K562 (cell line): ENCODE measurements at regions not wholly inside any gene's neighbourhood (a gene's known extent, or its start where the extent isn't known, plus 50 kb on each side); places are given as distances from the start of the nearest gene placed in this dataset.

ENCODE experiments used
- BACH1 ChIP-seq: fragments of 200-800 bp; sonication (Bioruptor generic); IDR thresholded peaks from 2 replicates; pipeline ENCODE4 v1.6.1; 2016; ENCODE audit warnings: missing genetic modification characterization, missing compliant biosample characterization
- CAMTA2 ChIP-seq: fragments of 250-450 bp; sonication (Bioruptor Pico); conservative IDR thresholded peaks from 2 replicates; pipeline ENCODE4 v1.5.1; 2022
- ELF4 ChIP-seq: fragments of 450-650 bp; formaldehyde crosslinking; IDR thresholded peaks from 2 replicates; pipeline ENCODE4 v1.4.0; 2022; ENCODE audit warnings: missing genetic modification characterization
- HCFC1 ChIP-seq: IDR thresholded peaks from 2 replicates; pipeline ENCODE4 v1.6.1; 2012; ENCODE audit warnings: low read depth, low read length, improper control_type of control experiment
- ILF3 ChIP-seq: fragments of 450-650 bp; IDR thresholded peaks from 2 replicates; pipeline ENCODE4 v1.6.1; 2018; ENCODE audit warnings: antibody characterized with exemption, mild to moderate bottlenecking, moderate library complexity, borderline replicate concordance
- MCM5 ChIP-seq: fragments of 450-650 bp; IDR thresholded peaks from 2 replicates; pipeline ENCODE4 v1.6.1; 2016; ENCODE audit warnings: low read depth
- SMC3 ChIP-seq: conservative IDR thresholded peaks from 2 replicates; pipeline ENCODE4 v1.6.1; 2011; ENCODE audit warnings: low read depth, low read length, improper control_type of control experiment; ENCODE audit not compliant: insufficient read depth
- ZNF197 ChIP-seq: fragments of 200-800 bp; sonication (Bioruptor generic); IDR thresholded peaks from 2 replicates; pipeline ENCODE4 v1.6.1; 2016; ENCODE audit warnings: low read depth, missing genetic modification characterization, missing compliant biosample characterization
- ZNF408 ChIP-seq: fragments of 250-450 bp; sonication (Bioruptor Pico); IDR thresholded peaks from 2 replicates; pipeline ENCODE4 v1.4.0; 2020; ENCODE audit warnings: low read depth, mild to moderate bottlenecking, moderate library complexity
- ZNF668 ChIP-seq: fragments of 250-450 bp; sonication (Bioruptor Pico); IDR thresholded peaks from 2 replicates; pipeline ENCODE4 v1.8.0; 2022; ENCODE audit warnings: mild to moderate bottlenecking, inconsistent platforms
- TF ChIP-seq, protein P1 (sequence below): sonication (generic); formaldehyde crosslinking; IDR thresholded peaks from 2 replicates; pipeline ENCODE4 v1.8.0; 2023; ENCODE audit warnings: mild to moderate bottlenecking, missing genetic modification reagents
- TF ChIP-seq, protein P2 (sequence below): fragments of 450-650 bp; IDR thresholded peaks from 2 replicates; pipeline ENCODE4 v1.6.1; 2016; ENCODE audit warnings: missing biosample characterization, missing genetic modification characterization
- TF ChIP-seq, protein P3 (sequence below), 2 experiments: fragments of 450-650 bp in 1 of 2; sonication (generic) in 1 of 2; formaldehyde crosslinking in 1 of 2; IDR thresholded peaks in 1 of 2; conservative IDR thresholded peaks in 1 of 2; 2 replicates each; pipeline versions ENCODE4 v1.6.1 to v1.8.1; 2016 to 2023; ENCODE audit warnings: mild to moderate bottlenecking in 2 of 2, moderate library complexity in 2 of 2, inconsistent platforms in 1 of 2, missing genetic modification reagents in 1 of 2
- TF ChIP-seq, protein P4 (sequence below): fragments of 250-450 bp; sonication (Bioruptor Pico); IDR thresholded peaks from 2 replicates; pipeline ENCODE4 v1.4.0; 2020
- TF ChIP-seq, protein P5 (sequence below): sonication (generic); formaldehyde crosslinking; IDR thresholded peaks from 2 replicates; pipeline ENCODE4 v1.8.1; 2023; ENCODE audit warnings: mild to moderate bottlenecking, missing genetic modification reagents
- TF ChIP-seq, protein P6 (sequence below): sonication (generic); formaldehyde crosslinking; IDR thresholded peaks from 2 replicates; pipeline ENCODE4 v1.8.1; 2023; ENCODE audit warnings: mild to moderate bottlenecking, missing genetic modification reagents
- TF ChIP-seq, protein P7 (sequence below): sonication (generic); formaldehyde crosslinking; IDR thresholded peaks from 2 replicates; pipeline ENCODE4 v1.8.0; 2022; ENCODE audit warnings: mild to moderate bottlenecking, missing genetic modification reagents

DNA sequence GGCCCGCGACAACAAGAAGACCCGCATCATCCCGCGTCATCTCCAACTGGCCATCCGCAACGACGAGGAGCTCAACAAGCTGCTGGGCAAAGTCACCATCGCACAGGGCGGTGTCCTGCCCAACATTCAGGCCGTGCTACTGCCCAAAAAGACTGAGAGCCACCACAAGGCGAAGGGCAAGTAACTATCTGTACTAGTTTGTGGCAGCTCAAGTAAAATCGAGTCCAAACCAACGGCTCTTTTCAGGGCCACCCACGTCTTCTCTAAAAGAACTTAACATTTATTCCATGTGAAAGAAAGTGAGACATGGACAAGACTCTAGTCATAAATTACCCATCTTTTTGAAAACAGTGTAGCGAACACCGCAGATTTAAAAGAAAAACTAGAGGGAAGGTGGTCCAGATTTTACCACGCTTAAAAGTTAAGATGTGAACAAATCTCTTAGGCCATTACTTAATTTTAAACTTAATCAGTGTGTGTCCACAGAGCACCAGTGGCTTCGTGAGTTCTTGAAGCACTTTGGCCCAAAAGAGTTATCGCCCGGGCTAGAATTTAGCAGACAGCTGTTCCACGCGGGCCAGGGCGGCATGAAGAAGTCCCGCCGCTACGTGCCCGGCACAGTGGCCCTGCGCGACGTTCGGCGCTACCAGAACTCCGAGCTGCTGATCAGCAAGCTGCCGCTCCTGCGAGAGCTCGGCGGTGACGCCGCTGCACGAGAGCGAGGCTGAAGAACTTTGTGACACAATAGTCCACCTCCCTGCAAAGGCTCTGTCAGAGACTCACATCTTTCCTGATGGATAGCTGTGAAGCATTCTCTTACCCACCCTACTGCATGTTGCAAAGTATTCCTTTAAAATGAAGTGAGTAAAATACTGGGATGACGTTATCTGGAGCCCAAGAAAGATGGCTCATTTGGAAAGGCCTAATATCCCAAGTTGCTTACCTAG lies 113.9 kb upstream of the PRSS16 start (continued):
- TF ChIP-seq, protein P1, sequence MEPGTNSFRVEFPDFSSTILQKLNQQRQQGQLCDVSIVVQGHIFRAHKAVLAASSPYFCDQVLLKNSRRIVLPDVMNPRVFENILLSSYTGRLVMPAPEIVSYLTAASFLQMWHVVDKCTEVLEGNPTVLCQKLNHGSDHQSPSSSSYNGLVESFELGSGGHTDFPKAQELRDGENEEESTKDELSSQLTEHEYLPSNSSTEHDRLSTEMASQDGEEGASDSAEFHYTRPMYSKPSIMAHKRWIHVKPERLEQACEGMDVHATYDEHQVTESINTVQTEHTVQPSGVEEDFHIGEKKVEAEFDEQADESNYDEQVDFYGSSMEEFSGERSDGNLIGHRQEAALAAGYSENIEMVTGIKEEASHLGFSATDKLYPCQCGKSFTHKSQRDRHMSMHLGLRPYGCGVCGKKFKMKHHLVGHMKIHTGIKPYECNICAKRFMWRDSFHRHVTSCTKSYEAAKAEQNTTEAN (CRISPR knock-in tag), result peak; percentile 40
- TF ChIP-seq MCM5, result no peak
- TF ChIP-seq, protein P2, sequence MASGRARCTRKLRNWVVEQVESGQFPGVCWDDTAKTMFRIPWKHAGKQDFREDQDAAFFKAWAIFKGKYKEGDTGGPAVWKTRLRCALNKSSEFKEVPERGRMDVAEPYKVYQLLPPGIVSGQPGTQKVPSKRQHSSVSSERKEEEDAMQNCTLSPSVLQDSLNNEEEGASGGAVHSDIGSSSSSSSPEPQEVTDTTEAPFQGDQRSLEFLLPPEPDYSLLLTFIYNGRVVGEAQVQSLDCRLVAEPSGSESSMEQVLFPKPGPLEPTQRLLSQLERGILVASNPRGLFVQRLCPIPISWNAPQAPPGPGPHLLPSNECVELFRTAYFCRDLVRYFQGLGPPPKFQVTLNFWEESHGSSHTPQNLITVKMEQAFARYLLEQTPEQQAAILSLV (tag), result no peak
- TF ChIP-seq BACH1 (tag), result no peak
- TF ChIP-seq, protein P3, sequence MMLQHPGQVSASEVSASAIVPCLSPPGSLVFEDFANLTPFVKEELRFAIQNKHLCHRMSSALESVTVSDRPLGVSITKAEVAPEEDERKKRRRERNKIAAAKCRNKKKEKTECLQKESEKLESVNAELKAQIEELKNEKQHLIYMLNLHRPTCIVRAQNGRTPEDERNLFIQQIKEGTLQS (IDR thresholded peaks at IDR 0.05), result no peak
- TF ChIP-seq, protein P3 (CRISPR knock-in tag; conservative IDR thresholded peaks at IDR 0.05), result peak; percentile 92
- TF ChIP-seq ZNF408 (CRISPR knock-in tag), result no peak
- TF ChIP-seq, protein P4, sequence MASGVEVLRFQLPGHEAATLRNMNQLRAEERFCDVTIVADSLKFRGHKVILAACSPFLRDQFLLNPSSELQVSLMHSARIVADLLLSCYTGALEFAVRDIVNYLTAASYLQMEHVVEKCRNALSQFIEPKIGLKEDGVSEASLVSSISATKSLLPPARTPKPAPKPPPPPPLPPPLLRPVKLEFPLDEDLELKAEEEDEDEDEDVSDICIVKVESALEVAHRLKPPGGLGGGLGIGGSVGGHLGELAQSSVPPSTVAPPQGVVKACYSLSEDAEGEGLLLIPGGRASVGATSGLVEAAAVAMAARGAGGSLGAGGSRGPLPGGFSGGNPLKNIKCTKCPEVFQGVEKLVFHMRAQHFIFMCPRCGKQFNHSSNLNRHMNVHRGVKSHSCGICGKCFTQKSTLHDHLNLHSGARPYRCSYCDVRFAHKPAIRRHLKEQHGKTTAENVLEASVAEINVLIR (CRISPR knock-in tag), result peak; percentile 63
- peak; percentile 97 for TF ChIP-seq ELF4 (CRISPR knock-in tag)
- no peak for TF ChIP-seq ZNF668
- TF ChIP-seq ILF3, result peak; percentile 97
- no peak; the same call in 1 of the 2 replicates for TF ChIP-seq HCFC1
- TF ChIP-seq, protein P5, sequence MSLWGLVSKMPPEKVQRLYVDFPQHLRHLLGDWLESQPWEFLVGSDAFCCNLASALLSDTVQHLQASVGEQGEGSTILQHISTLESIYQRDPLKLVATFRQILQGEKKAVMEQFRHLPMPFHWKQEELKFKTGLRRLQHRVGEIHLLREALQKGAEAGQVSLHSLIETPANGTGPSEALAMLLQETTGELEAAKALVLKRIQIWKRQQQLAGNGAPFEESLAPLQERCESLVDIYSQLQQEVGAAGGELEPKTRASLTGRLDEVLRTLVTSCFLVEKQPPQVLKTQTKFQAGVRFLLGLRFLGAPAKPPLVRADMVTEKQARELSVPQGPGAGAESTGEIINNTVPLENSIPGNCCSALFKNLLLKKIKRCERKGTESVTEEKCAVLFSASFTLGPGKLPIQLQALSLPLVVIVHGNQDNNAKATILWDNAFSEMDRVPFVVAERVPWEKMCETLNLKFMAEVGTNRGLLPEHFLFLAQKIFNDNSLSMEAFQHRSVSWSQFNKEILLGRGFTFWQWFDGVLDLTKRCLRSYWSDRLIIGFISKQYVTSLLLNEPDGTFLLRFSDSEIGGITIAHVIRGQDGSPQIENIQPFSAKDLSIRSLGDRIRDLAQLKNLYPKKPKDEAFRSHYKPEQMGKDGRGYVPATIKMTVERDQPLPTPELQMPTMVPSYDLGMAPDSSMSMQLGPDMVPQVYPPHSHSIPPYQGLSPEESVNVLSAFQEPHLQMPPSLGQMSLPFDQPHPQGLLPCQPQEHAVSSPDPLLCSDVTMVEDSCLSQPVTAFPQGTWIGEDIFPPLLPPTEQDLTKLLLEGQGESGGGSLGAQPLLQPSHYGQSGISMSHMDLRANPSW (CRISPR knock-in tag), result peak; percentile 55
- TF ChIP-seq CAMTA2, result peak; percentile 97
- TF ChIP-seq ZNF197 (CRISPR knock-in tag), result peak; percentile 12; the same call in 1 of the 2 replicates
- TF ChIP-seq, protein P6, sequence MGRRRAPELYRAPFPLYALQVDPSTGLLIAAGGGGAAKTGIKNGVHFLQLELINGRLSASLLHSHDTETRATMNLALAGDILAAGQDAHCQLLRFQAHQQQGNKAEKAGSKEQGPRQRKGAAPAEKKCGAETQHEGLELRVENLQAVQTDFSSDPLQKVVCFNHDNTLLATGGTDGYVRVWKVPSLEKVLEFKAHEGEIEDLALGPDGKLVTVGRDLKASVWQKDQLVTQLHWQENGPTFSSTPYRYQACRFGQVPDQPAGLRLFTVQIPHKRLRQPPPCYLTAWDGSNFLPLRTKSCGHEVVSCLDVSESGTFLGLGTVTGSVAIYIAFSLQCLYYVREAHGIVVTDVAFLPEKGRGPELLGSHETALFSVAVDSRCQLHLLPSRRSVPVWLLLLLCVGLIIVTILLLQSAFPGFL (CRISPR knock-in tag), result peak; percentile 87
- TF ChIP-seq SMC3, result no peak; the same call in 1 of the 2 replicates
- TF ChIP-seq, protein P7, sequence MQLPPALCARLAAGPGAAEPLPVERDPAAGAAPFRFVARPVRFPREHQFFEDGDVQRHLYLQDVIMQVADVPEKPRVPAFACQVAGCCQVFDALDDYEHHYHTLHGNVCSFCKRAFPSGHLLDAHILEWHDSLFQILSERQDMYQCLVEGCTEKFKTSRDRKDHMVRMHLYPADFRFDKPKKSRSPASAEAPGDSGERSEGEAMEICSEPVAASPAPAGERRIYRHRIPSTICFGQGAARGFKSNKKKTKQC (CRISPR knock-in tag), result peak; percentile 98
